Renal pelvis (tissue), 1 donor: ENCODE measurements at regions not wholly inside any gene's neighbourhood (a gene's known extent, or its start where the extent isn't known, plus 50 kb on each side); places are given as distances from the start of the nearest gene placed in this dataset.
A peak's percentile ranks its signal among the peaks of the same experiment; 100 is the strongest.

Experiments used
- DNase-seq: peaks from one replicate; pipeline ENCODE4 v3.0.0-alpha.2; 2013

DNA sequence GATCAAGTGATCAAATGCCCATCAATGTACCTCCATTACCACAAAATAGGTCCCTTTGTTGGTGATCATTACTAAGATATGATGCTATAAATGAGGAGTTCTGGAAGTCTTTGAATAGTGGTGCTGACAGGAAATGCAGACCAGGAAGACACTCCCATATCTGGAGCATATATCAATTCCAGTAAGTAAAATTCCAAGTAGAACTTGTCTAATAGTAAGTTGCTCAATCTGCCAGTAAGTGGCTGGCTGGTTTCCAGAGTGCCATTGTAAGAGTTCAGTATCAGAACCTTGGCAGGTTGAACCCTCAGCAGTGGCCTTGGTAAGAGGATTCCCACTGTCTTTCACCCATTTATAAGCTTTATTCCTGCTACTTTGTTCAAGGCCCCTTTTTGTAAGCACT lies 379.9 kb upstream of the RBMS3 start:
- DNase-seq = no peak

DNA sequence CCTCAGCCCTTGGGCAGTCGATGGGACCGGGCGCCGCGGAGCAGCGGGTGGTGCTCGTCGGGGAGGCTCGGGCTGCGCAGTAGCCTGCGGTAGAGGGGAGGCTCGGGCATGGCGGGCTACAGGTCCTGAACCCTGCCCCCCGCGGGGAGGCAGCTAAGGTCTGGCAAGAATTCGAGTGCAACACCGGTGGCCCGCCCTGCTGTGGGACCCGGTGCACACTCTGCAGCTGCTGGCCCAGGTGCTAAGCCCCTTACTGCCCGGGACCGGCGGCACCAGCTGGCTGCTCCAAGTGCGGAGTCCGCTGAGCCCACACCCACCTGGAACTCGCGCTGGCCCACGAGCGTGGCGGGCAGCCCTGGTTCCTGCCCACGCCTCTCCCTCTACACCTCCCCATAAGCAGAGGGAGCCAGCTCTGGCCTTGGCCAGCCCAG lies 377.7 kb upstream of the RBMS3 start:
- no peak for DNase-seq

DNA sequence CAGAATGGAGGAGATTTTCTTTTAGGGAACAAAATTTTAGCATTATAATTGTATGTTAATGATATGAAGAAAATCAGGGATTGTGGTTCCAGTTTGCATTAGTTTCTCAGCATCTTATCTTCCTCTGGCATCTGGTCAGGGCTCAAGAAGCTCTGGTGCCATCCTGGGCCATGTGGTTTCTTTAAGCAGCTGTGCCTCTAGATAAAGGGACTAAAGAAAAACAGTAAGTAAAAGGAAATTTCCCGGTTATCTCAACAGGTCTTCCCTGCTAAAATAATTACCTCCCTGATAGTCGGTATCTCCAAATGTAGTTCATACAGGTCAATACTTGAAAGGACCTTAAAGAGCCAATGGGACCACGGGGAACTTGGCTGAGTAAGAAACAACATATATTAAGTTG lies 375.1 kb upstream of the RBMS3 start:
- no peak for DNase-seq

DNA sequence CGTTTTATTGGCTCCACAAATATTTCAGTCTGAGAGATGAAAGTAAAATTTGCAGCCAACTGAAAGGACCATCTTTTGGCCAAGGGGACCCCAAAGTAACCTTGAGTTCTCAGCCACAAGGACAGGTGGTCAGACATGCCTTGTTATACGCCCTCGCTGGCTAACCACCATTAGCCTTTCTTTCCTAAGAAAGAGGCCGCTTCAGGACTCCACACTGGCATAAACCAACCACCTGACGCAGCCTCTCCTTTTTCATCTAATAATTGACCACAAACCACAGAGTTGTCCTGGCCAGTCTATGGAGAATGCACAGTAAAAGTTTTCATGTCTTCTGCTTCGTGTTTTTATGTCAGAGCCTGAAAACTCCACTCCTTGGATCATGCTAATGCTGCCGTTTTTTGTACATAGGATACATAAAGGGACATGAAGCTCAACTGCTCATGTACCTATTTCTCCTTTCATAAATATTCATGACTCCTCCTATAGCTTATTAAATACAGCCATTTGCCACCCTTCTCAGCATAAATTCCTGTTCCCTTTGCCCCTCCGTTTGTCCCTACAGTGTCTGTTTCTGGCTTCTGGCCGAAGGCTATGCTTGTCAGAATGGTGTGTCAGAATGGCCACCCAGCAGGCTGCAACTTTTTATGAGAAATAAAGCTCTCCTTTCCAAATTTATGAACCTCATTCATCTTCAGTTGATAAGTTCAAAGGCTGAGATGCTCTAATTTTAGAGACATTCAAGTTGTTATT lies 374.1 kb upstream of the RBMS3 start:
- no peak for DNase-seq

DNA sequence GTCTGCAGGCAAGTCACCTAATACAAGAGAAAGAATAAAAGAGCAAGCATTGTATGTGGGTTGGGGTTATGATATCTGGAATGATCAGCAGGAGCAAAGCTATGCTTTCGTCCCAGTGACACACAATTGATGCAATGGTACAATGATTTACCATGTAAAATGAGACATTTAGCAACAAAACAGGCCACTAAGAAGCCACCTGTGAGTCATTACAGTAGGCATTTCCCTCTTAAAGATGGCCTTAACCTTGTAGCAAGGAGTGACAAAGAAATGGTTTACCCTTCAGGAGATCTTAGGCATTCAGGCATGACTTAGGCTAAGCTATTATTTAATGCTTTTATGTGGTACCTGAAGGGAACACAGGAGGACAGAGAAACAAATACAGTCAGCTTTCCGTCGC lies 373.3 kb upstream of the RBMS3 start:
- DNase-seq = no peak

DNA sequence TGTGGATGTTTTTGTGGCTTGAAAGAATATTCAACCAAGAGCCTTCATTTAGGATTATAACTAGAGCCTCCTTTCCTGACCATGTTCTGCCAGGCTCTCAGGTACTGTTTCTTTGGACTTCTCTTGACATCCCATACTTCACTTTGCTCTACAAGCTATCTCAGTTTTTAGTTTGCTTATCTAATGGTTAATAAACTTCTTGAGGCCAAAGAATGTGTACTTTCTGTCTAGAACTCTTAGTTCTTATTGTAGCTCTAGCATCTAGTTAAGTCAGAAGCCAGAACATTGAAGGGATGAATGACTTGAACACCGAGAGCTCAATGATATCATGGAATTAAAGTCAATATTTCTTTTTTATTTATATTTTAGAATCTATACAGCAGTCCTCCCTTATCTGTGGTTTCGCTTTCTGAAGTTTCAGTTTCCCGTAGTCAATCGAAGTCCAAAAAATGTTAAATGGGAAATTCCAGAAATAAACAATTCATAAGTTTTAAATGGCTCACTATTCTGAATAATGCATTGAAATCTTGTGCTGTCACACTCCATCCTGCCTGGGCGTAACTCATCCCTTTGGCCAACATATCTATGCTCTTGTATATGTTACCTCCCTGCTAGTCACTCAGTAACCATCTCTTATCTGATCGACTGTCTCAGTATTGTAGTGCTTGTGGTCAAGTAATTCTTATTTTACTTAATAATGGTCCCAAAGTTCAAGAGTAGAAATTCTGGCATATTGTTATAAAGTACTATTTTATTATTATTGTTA lies 368.6 kb upstream of the RBMS3 start:
- no peak for DNase-seq

DNA sequence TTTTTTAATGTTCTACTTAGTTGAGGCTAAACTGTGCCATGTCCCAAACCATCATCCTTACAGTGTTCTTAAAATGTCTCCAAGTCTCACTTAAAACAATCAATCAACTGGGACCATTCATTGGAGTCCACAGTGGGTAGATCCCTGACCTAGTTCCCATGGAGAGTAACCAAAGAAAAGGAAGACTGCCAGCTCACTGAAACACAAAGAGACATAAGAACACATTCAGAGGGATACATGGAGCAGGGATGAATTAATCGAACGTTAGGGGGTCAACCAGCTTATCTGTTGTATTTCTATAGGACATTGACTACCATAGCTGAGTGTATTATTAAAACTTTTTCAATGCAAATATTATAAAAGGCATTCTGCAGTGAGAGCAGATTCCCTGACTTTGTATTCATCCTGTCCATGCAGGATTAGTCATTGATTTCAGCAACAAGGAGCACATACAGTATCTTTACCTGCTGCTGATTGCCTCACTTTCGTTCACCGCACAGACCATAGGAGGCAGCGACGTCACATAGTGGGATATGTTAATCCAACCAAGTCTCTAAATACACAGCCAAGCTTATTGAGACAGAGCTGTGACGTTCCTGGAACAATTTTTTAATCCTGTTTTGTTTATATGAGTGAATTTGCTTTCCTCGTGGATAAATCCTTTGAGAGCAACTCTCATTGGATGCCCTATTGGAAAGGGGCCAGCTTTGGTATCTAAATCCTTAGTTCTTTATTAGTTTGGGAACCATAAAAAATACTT lies 364.9 kb upstream of the RBMS3 start:
- no peak for DNase-seq

DNA sequence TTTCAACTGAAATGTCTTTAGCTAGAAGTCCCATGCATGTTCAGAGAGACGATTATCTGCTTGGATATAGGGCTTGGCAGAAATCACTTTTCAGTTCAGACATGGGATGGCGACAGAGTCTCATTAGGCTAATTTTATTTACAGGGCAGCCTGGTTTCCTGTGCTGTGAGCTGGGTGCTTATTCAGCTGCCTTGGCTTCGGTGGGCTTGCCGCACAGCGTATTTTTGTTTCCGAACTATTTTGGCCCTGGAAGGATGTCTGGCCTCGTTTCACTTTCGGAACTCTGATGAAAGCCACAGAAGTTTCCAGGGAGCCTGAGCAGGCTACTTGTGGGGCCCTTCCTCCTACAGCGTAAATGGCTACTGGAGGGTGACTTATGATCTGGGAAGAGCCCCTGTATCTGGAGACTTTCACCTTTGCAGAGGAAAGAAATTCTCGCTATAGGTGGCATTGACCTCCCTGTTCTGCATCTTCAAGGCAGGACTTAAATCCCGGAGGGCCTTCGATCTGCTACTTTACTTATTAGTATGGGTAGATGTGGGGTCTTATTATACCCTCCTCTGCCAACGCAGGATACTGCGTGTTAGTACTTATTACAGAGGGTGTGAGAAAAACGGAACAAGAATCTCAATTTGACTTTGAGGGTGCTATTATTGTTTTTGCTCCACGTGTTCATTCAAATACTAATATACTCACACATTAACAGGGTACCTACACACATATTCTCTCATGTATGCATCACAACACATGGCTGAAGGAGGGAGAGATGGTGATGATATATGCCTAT lies 364.0 kb upstream of the RBMS3 start:
- peak; percentile 53 for DNase-seq

DNA sequence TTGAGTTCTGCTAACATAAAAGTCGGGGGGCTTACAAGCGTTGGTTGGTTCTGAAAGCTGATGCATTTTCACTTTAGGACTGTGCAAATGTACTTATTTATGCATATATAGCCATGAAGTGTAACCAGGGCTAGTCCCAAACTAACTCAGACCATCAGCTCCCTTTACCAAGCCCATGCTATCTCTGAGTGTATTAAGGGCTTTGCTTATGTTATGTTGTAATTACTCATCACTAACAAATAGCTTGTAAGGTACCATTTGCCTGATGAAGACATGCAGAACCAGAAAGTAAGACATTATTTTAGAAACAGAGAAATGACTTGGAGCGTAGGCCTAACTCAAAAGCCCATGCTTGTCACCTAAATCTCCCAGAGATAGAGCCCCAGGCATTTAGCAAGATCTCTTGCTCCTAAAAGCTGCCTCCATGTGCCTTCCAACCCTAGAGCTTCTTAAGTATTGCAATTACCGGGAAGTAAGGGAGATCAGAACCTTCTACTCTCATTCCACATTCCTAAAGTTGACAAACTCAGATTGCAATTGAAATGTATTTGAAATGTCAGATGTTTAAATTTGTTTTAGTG lies 362.9 kb upstream of the RBMS3 start:
- DNase-seq = no peak

DNA sequence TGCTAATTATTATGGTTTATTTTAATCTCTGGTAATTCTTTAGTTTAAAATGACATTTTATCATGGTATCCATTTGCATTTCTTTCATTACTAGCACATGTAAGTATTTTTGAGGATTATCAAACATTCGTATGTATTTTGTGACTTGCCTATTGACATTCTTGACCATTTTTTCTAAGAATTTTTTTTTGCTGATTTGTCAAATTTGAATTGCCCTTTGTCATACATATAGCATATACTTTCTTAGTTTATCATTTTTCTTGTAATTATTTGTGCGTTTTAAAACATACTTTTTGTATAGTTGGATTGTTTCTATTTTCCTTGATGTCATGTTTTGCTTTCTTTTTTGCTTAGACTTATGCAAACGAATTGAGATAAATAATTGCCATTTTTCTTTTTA lies 358.5 kb upstream of the RBMS3 start:
- no peak for DNase-seq

DNA sequence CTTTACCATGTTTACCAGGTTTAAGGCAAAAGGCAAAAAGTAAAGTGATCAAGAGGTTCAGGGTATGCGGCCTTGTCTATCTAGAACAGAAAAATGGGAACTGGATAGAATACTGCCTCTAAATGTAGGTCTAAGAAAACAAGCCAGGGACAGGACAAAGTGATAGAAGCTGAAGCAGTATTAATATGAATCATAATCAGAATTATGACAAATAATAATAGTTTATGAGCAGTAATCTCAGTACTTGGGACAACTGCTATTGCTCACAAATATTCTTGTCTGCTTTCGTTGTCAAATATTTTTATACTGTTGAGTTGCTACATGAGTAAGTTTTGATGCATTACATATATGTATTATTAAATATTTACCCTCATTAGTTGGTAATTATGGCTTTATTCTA lies 356.9 kb upstream of the RBMS3 start:
- no peak for DNase-seq

DNA sequence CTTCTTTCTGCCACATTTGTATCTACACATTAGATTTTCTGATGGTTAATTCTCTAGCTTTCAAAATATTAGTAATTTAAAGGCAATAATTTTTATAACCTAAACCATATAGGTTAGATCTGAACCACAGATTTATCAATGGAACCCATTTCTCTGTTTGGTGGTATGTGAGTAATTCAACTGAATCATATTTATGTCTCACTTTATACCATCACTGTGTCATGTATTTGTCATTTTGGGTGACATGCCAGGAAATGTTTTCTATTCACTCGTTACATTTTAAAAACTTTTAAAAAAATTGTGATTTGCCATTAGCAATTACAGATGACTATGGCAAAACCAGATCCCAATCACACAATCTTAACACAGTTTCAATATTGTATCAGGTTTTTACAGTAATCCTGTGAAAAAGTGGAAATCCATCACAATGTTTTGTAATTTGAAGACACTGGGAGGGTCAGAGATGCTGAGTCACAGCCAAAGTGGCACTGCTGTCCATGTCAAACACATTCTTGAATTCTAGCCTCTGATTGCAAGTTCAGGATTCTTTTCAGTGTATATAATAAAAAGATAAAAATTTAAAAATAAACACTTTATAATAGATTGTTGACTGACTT lies 356.0 kb upstream of the RBMS3 start:
- no peak for DNase-seq

DNA sequence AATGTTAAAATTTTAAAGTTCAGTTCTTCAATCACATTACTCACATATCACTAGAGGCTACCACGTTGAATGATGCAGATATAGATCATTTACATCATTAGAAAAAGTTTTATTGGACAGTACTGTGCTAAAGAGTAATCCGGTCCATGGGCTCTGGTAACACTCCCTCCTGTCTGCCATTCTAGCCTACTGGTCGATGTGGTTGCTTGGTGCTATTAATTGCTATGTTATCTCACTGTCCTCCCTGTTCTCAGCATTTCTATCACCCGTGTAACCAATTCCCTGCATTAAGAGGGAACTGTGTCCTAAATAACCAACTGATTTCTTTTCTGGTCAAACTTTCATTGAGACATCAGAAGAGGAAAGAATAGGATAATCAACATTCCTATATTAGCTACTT lies 347.5 kb upstream of the RBMS3 start:
- no peak for DNase-seq

DNA sequence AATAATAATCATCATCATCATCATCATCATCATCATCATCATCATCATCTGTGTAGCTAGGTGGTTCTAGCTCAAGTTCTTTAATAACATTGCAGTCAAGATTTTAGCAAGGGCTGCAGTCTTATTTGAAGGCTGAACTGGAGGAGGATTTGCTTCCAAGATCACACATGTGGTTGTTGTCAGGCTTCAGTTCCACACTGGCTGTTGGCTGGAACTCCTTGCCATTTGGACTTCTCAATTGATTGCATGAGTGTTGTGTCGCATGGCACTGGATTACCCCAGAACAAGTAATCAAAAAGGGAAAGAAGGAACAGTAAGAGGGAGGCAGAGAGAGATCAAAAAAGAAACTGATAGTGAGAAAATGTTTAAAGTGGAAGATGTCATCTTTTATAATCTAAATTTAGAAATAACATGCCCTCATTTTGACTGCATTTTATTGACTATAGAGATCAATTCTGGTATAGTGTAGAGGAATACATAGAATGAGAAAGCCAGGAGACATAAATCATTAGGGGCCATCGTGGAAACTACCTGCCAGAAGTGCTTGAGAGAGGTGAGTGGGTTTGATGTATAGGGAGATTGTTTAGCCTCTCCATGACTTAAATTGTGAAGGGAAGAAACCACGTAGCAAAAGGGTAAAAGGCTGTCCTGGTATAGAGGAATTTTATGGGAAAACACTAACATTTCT lies 346.6 kb upstream of the RBMS3 start:
- no peak for DNase-seq

DNA sequence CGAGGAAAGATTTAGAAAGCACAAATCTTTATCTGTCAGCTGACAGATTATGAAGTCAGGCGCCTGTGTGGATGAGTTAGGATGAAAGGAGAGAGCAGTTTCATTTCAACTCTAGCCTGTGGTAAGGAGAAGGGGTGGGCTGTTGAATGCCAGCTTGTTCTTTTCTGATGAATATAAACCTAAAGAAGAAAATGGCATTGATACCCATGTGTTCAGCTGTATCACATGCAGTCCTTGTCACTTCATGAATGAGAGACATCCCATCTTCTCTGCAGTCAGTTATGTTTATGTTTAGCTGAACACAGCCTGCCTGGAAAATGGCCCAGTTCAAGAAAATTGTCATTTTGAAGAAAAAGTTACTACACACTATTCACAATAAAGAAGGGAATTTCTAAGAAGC lies 345.7 kb upstream of the RBMS3 start:
- DNase-seq = no peak

DNA sequence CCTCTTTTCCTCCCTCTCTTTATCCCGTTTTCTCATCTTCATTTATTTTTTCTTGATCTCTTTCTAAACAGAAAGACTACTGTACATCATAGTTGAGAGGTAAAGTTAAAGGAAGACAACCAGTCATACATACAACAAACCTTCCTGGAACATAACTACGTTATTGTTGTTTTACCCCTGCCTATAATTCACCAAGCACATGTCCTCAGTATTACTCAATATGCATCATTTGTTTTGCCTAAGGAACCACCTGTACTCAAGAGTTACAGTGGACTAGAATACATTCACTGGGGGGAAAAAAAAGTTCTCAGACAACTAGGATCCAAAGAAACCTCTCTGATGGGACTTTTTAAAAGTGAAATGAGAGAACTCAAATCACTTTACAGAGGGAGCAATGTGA lies 344.7 kb upstream of the RBMS3 start:
- DNase-seq = no peak

DNA sequence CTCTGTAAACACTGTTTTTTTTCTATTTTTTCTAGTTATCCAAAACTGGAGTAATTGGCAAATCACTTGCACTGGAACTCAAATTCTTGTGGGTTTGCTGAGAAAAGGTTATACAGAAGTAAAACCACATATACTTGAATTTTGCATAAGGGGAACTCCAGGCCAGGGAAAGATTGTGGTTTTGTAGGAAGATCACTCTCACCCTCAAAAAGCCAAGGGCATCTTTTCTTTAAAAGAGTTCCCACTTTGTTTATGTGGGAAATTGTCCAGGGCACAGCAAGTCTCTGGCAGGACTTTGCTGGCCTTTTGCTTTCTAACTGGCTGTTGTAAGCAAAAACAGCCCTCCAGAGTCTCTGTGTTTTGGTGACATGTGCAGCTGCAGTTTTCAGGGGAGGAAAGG lies 340.3 kb upstream of the RBMS3 start:
- DNase-seq = no peak

DNA sequence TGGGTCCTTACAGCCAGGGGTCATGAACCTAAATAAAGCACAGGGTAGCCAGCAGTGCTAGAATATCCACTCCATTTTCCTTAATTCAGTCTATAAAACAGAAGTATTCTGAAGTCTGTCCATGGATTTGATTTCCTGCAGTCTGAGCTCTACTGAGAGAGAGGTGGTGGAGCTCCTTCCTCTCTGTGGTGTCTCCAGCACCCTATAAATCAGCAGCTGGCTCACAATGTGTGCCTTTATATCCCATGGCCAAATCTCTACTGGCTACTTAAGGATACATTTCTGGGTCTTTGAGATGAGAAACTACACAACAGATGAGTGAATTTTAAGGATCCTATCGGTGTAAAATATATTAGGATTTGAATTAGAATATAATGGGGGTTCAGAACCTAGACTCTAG lies 339.9 kb upstream of the RBMS3 start:
- DNase-seq = no peak

DNA sequence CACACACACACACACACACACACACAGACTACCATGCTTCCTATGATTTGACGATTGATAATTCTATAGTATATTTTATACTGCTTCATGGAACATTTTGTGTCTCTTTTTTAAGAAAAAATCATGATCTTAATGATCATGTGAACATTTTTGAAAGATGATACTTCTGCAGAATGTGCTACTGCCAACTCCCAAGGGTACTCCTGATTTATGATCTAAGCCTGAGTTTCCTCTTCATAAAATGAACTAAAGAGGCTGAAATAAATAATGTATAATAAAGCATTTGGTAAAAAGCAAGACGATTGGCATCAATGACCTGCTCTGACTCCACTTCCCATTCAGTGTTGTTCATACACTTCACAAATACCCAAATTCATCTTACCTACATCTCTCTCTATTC lies 333.8 kb upstream of the RBMS3 start:
- no peak for DNase-seq

DNA sequence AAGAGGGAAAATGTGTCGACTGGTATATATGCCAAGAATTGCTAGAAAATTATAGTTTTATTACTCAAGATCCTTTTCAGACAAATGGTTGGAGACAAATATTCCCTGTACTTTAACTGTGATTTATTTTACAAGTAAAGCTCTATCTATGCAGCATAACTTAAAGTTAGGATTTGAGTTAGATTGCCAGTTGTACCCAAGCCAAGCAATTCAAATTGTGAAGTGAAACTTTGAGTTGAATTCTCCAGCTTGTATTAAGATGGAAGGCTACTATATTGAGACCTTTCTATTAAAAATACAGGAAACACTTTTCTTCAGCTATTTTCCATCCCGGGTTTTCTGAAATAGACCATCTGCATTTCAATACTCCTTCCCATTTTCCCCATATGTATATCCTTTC lies 333.1 kb upstream of the RBMS3 start:
- DNase-seq = no peak

DNA sequence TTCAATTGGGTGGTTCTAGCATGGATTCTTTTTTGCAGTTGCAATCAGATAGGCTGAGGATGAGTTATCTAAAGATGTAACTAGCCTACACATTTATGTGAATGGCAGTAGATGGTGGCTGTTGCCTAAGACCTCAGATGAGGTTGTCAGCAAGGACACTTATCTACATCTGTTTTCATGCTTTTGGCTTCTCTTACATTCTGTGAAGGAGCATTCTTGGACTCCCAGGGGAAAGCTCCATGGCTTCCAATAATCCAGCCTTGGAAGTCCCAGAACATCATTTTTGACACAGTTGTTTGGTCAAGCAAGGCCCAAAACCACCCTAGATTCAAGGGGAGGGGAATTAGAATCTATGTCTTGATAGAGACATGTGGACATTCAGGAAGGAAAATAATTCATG lies 332.2 kb upstream of the RBMS3 start:
- DNase-seq = no peak
